Left cardiac atrium (tissue), 4 donors: ENCODE measurements at regions not wholly inside any gene's neighbourhood (a gene's known extent, or its start where the extent isn't known, plus 50 kb on each side); places are given as distances from the start of the nearest gene placed in this dataset.
A peak's percentile ranks its signal among the peaks of the same experiment; 100 is the strongest.

ENCODE experiments used
- ATAC-seq, 2 donors: fragments of 200-7000 bp; cut with Tn5 transposase; one replicate each; pipeline ENCODE4 v1.9.1; 2020; ENCODE audit warnings: mild to moderate bottlenecking in 2 of 2, moderate library complexity in 2 of 2
- DNase-seq: peaks from one replicate; pipeline ENCODE4 v3.0.0-alpha.2; 2020
- intact Hi-C, 2 donors: fragments of 100-400 bp; cut with DNase I; formaldehyde crosslinking; loops; one replicate each; pipeline versions ENCODE4 v1.14.1 to v1.15.1; 2022 to 2023
- donor health status: DM: no; HTN: yes; CAD: no.
- donor health status: DM: no; HTN: yes; CAD: no; lungs with severe emphysema.
- donor health status: DM: yes; HTN: yes; CAD: no.
- donor health status: Dilated cardiomyopathy.

GRCh38 chrX:22629105-22629725 is 356.5 kb downstream of the CBLL2 start:
- DNase-seq (no peak), ATAC-seq (peak in 1 of 2 donors; percentile 61)
- intact Hi-C loops: no loop called here

- DNase-seq (no peak), ATAC-seq (no peak)
- intact Hi-C loops: no loop called here
Observed at GRCh38 chrX:22634083-22634482, 361.4 kb downstream of the CBLL2 start.

- DNase-seq: no peak
- ATAC-seq: no peak
- intact Hi-C loops: no loop called here
Observed at GRCh38 chrX:22634751-22635150, 362.0 kb downstream of the CBLL2 start.

GRCh38 chrX:22648281-22648680 is 351.5 kb upstream of the DDX53 start:
- ATAC-seq (no peak), DNase-seq (no peak)
- intact Hi-C loops: no loop called here

- no peak for DNase-seq
- ATAC-seq: no peak
- intact Hi-C loops: no loop called here
Observed at GRCh38 chrX:22650691-22651090, 349.1 kb upstream of the DDX53 start.

GRCh38 chrX:22652596-22652995 is 347.2 kb upstream of the DDX53 start:
- no peak for DNase-seq
- intact Hi-C loops: no loop called here
- ATAC-seq: no peak

GRCh38 chrX:22660756-22661155 is 339.0 kb upstream of the DDX53 start:
- ATAC-seq (no peak), DNase-seq (no peak)
- intact Hi-C loops: no loop called here

- intact Hi-C loops: no loop called here
- ATAC-seq: no peak
- no peak for DNase-seq
Observed at GRCh38 chrX:22662776-22663175, 337.0 kb upstream of the DDX53 start.

- intact Hi-C loops: no loop called here
- no peak for DNase-seq
- ATAC-seq: no peak
Observed at GRCh38 chrX:22664826-22665225, 334.9 kb upstream of the DDX53 start.

GRCh38 chrX:22665818-22666217 is 333.9 kb upstream of the DDX53 start:
- ATAC-seq (no peak), DNase-seq (no peak)
- intact Hi-C loops: no loop called here

GRCh38 chrX:22666441-22666840 is 333.3 kb upstream of the DDX53 start:
- intact Hi-C loops: no loop called here
- DNase-seq: no peak
- ATAC-seq: no peak

GRCh38 chrX:22674932-22675331 is 324.8 kb upstream of the DDX53 start:
- intact Hi-C loops: no loop called here
- ATAC-seq: no peak
- DNase-seq: no peak

- ATAC-seq: no peak
- peak; percentile 20 for DNase-seq
- intact Hi-C loops: no loop called here
Observed at GRCh38 chrX:22686138-22686541, 313.6 kb upstream of the DDX53 start.

GRCh38 chrX:22689290-22689689 is 310.5 kb upstream of the DDX53 start:
- ATAC-seq: no peak
- intact Hi-C loops: no loop called here
- no peak for DNase-seq

GRCh38 chrX:22690116-22690515 is 309.6 kb upstream of the DDX53 start:
- ATAC-seq (no peak), DNase-seq (no peak)
- intact Hi-C loops: no loop called here

- intact Hi-C loops: no loop called here
- ATAC-seq: no peak
- DNase-seq: no peak
Observed at GRCh38 chrX:22691966-22692565, 307.7 kb upstream of the DDX53 start.

- intact Hi-C loops: no loop called here
- ATAC-seq: no peak
- no peak for DNase-seq
Observed at GRCh38 chrX:22698151-22698550, 301.6 kb upstream of the DDX53 start.

GRCh38 chrX:22699581-22700091 is 300.1 kb upstream of the DDX53 start:
- ATAC-seq (peak in 1 of 2 donors; percentile 27), DNase-seq (no peak)
- intact Hi-C loops: no loop called here

- DNase-seq: no peak
Observed at GRCh38 chrX:22712942-22713341, 286.8 kb upstream of the DDX53 start.

GRCh38 chrX:22730542-22730941 is 269.2 kb upstream of the DDX53 start:
- intact Hi-C loops: no loop called here
- ATAC-seq (no peak), DNase-seq (no peak)

More at GRCh38 chrX:22712942-22713341, 286.8 kb upstream of the DDX53 start:
- intact Hi-C loops: no loop called here
- no peak for ATAC-seq

- ATAC-seq (no peak), DNase-seq (no peak)
- intact Hi-C loops: no loop called here
Observed at GRCh38 chrX:22737541-22737940, 262.2 kb upstream of the DDX53 start.
